Loucy (cell line): ENCODE measurements at regions not wholly inside any gene's neighbourhood (a gene's known extent, or its start where the extent isn't known, plus 50 kb on each side); places are given as distances from the start of the nearest gene placed in this dataset.

ENCODE experiments used
- CTCF ChIP-seq: fragments of 200-600 bp; sonication (generic); conservative IDR thresholded peaks from 2 replicates; pipeline ENCODE4 v1.5.1; 2014; ENCODE audit warnings: mild to moderate bottlenecking, antibody characterized with exemption, low read length
- EZH2phosphoT487 ChIP-seq: fragments of 200-600 bp; IDR thresholded peaks from 2 replicates; pipeline ENCODE4 v1.6.1; 2018; ENCODE audit warnings: antibody characterized with exemption, mild to moderate bottlenecking, moderate library complexity, borderline replicate concordance

- TF ChIP-seq CTCF (no peak), EZH2phosphoT487 (no peak)
Observed at GRCh38 chr17:65314212-65314611, 177.0 kb downstream of the RGS9 start.
